PC-9 (cell line): ENCODE measurements at regions not wholly inside any gene's neighbourhood (a gene's known extent, or its start where the extent isn't known, plus 50 kb on each side); places are given as distances from the start of the nearest gene placed in this dataset.

Experiments
- BruUV-seq: library from RNA; stranded (reverse); fragments of 400-500 nt; replicated peaks from 2 replicates; lab custom pipeline; 2021; lab: Mats Ljungman, UMichigan
- CTCF ChIA-PET: fragments of 300-600 bp; sonication (Branson Sonifier 250); formaldehyde crosslinking; loops from one replicate; lab custom pipeline; 2022; ENCODE audit warnings: antibody characterized with exemption; lab: Charles Lee
- POLR2A ChIA-PET: fragments of 300-600 bp; sonication (Branson Sonifier 250); formaldehyde crosslinking; loops from one replicate; lab custom pipeline; 2022; ENCODE audit warnings: antibody characterized with exemption; ENCODE audit not compliant: unreplicated experiment; lab: Charles Lee
- DNase-seq, 2 experiments: peaks; one replicate each; pipeline versions ENCODE4 v3.0.0 to v3.0.0-alpha.2; 2015 to 2022; ENCODE audit warnings: mixed read lengths in 1 of 2
- H2AFZ ChIP-seq: fragments of 200-600 bp; sonication (generic); 2 replicates; pipeline ENCODE4 v1.8.1; 2017; ENCODE audit warnings: antibody characterized with exemption
- H3F3A ChIP-seq: fragments of 200-600 bp; sonication (generic); 2 replicates; pipeline ENCODE4 v1.8.1; 2017; ENCODE audit warnings: antibody characterized with exemption, mild to moderate bottlenecking, low read depth; ENCODE audit not compliant: insufficient read depth
- H3K27ac ChIP-seq: fragments of 200-600 bp; sonication (generic); 2 replicates; pipeline ENCODE4 v1.6.1; 2016; ENCODE audit warnings: mixed run types
- H3K27me3 ChIP-seq: fragments of 200-600 bp; sonication (generic); 2 replicates; pipeline ENCODE4 v1.6.1; 2016; ENCODE audit warnings: low read depth, mixed run types; ENCODE audit not compliant: insufficient read depth
- H3K36me3 ChIP-seq: fragments of 200-600 bp; sonication (generic); 2 replicates; pipeline ENCODE4 v1.6.1; 2016; ENCODE audit warnings: low read depth, mixed run types
- H3K4me1 ChIP-seq: fragments of 200-600 bp; sonication (generic); replicated peaks from 2 replicates; pipeline ENCODE4 v1.6.1; 2016; ENCODE audit warnings: mixed run types; ENCODE audit not compliant: insufficient read depth
- H3K4me2 ChIP-seq: fragments of 200-600 bp; sonication (generic); 2 replicates; pipeline ENCODE4 v1.6.1; 2017; ENCODE audit warnings: mixed run types
- H3K4me3 ChIP-seq: fragments of 200-600 bp; sonication (generic); 2 replicates; pipeline ENCODE4 v1.6.1; 2016; ENCODE audit warnings: mixed run types
- H3K79me2 ChIP-seq: fragments of 200-600 bp; sonication (generic); 2 replicates; pipeline ENCODE4 v1.6.1; 2017; ENCODE audit warnings: low read depth, mixed run types
- H3K9me2 ChIP-seq: fragments of 200-600 bp; sonication (generic); 2 replicates; pipeline ENCODE4 v1.8.1; 2017; ENCODE audit warnings: mild to moderate bottlenecking; ENCODE audit not compliant: insufficient read depth
- H3K9me3 ChIP-seq: fragments of 200-600 bp; sonication (generic); 2 replicates; pipeline ENCODE4 v1.8.1; 2016; ENCODE audit warnings: low read depth; ENCODE audit not compliant: insufficient read depth
- H4K20me1 ChIP-seq: fragments of 200-600 bp; sonication (generic); 2 replicates; pipeline ENCODE4 v1.8.1; 2017; ENCODE audit not compliant: insufficient read depth
- EZH2 ChIP-seq: fragments of 200-600 bp; sonication (generic); IDR thresholded peaks from 2 replicates; pipeline ENCODE4 v1.8.0; 2017; ENCODE audit warnings: antibody characterized with exemption, low read depth
- intact Hi-C: fragments of 100-400 bp; cut with micrococcal nuclease; formaldehyde crosslinking; loops from one replicate; pipeline ENCODE4 v1.10.0; 2022; ENCODE audit not compliant: unreplicated experiment
- TF ChIP-seq, protein P1 (sequence below): fragments of 200-600 bp; sonication (generic); conservative IDR thresholded peaks from 2 replicates; pipeline ENCODE4 v1.6.1; 2017; ENCODE audit warnings: mixed run types, antibody characterized with exemption, mild to moderate bottlenecking, moderate library complexity

DNA sequence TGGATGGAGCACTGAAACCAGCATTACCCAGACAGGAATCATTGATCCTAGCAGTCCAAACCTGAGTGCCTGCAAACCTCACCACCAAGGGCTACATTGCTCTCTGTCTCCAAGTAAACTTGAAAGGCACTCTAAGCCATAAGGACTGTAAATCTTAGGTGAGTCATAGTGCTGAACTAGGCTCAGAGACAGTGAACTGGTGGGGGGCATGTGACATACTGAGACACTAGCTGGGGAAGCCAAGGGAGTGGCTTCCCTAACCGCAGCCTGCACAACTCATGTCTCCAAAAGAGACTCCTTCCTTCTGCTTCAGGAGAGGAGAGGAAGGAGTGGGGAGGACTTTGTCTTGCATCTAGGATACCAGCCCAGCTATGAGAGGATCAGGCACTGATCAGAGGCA, 235.5 kb upstream of the ACTRT1 start:
- Histone ChIP-seq H3K4me1 (no peaks in the 10 kb centered on the region), H2AFZ (no peak overlapping the region), H3K27ac (no peak overlapping the region), H4K20me1 (no peaks in the 10 kb centered on the region), H3K36me3 (no peaks in the 10 kb centered on the region), H3K79me2 (no peaks in the 10 kb centered on the region), H3K4me2 (no peak overlapping the region), H3K4me3 (no peak overlapping the region), H3K9me2 (no peaks in the 10 kb centered on the region), H3K9me3 (no peaks in the 10 kb centered on the region), H3K27me3 (no peaks in the 10 kb centered on the region), H3F3A (no peaks in the 10 kb centered on the region)
- CTCF ChIA-PET: no interaction called here
- intact Hi-C loops: no loop called here
- BruUV-seq: no TSS peak
- no peak for TF ChIP-seq EZH2
- TF ChIP-seq, protein P1, sequence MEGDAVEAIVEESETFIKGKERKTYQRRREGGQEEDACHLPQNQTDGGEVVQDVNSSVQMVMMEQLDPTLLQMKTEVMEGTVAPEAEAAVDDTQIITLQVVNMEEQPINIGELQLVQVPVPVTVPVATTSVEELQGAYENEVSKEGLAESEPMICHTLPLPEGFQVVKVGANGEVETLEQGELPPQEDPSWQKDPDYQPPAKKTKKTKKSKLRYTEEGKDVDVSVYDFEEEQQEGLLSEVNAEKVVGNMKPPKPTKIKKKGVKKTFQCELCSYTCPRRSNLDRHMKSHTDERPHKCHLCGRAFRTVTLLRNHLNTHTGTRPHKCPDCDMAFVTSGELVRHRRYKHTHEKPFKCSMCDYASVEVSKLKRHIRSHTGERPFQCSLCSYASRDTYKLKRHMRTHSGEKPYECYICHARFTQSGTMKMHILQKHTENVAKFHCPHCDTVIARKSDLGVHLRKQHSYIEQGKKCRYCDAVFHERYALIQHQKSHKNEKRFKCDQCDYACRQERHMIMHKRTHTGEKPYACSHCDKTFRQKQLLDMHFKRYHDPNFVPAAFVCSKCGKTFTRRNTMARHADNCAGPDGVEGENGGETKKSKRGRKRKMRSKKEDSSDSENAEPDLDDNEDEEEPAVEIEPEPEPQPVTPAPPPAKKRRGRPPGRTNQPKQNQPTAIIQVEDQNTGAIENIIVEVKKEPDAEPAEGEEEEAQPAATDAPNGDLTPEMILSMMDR: no peak
- POLR2A ChIA-PET: no interaction called here
- DNase-seq: no peak

DNA sequence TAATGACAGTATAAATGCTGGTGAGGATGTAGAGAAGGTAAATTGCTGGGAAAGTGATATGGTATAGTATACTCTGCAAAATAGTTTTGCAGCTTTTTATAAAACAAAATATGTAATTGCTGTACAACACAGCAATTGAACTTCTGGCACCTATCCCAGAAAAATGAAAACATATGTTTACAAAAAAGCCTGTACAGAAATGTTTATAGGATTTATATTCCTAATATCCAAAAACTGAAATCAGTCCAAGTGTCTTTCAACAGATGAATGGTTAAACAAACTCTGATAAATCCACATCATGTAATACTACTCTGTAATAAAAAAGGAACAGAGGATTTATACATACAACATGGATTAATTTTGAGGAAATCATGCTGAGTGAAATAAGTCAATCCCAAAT, 198.4 kb upstream of the ACTRT1 start:
- Histone ChIP-seq H3K79me2 (no peaks in the 10 kb centered on the region), H3K36me3 (no peaks in the 10 kb centered on the region), H4K20me1 (no peaks in the 10 kb centered on the region), H3F3A (no peaks in the 10 kb centered on the region), H2AFZ (no peak overlapping the region), H3K4me2 (no peak overlapping the region), H3K27me3 (no peaks in the 10 kb centered on the region), H3K9me2 (no peaks in the 10 kb centered on the region), H3K9me3 (no peaks in the 10 kb centered on the region), H3K27ac (no peak overlapping the region), H3K4me3 (no peak overlapping the region), H3K4me1 (no peaks in the 10 kb centered on the region)
- intact Hi-C loops: no loop called here
- CTCF ChIA-PET: no interaction called here
- POLR2A ChIA-PET: no interaction called here
- no peak for TF ChIP-seq EZH2
- TF ChIP-seq, protein P1: no peak
- BruUV-seq: no TSS peak
- no peak for DNase-seq

DNA sequence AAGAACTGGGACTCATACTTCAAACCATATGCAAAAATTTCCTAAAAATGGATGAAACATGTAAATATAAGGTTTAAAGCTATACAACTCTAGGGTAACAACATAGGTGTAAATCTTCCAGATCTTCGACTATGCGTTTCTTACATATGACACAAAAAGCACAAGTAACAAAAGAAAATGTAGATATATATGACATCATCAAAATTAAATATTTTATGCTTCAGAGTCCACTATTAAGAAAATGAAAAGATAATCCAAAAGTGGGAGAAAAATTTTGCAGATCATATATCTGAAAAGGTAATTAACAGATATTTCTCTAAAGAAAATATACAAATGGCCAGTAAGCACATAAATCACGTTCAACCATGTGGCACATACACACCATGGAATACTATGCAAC, 164.2 kb upstream of the ACTRT1 start:
- H3K9me3 ChIP-seq: no peaks in the 10 kb centered on the region
- H3K4me2 ChIP-seq: no peak overlapping the region
- no peaks in the 10 kb centered on the region for H3F3A ChIP-seq
- ChIA-PET CTCF (no interaction called here), POLR2A (no interaction called here)
- H2AFZ ChIP-seq: no peak overlapping the region
- no peaks in the 10 kb centered on the region for H3K9me2 ChIP-seq
- TF ChIP-seq, protein P1: no peak
- no peak for TF ChIP-seq EZH2
- no peak overlapping the region for H3K27ac ChIP-seq
- no peaks in the 10 kb centered on the region for H3K4me1 ChIP-seq
- H4K20me1 ChIP-seq: no peaks in the 10 kb centered on the region
- no peak for DNase-seq
- intact Hi-C loops: no loop called here
- no peaks in the 10 kb centered on the region for H3K79me2 ChIP-seq
- H3K36me3 ChIP-seq: no peaks in the 10 kb centered on the region
- no peak overlapping the region for H3K4me3 ChIP-seq
- H3K27me3 ChIP-seq: no peaks in the 10 kb centered on the region
- no TSS peak for BruUV-seq
